GM19438 (cell line): ENCODE measurements at regions not wholly inside any gene's neighbourhood (a gene's known extent, or its start where the extent isn't known, plus 50 kb on each side); places are given as distances from the start of the nearest gene placed in this dataset.

Experiments used
- ATAC-seq: cut with Tn5 transposase; IDR thresholded peaks from one replicate; pipeline ENCODE4 v1.9.1; 2021; ENCODE audit warnings: low read depth; ENCODE audit not compliant: unreplicated experiment

- no peak for ATAC-seq
Measured at GRCh38 chr4:106687026-106687425, 318.4 kb upstream of the GIMD1 start.

- no peak for ATAC-seq
Measured at GRCh38 chr4:106681381-106681921, 312.9 kb upstream of the GIMD1 start.

GRCh38 chr4:106679063-106679462 lies 310.5 kb upstream of the GIMD1 start:
- no peak for ATAC-seq

GRCh38 chr4:106677213-106677612 lies 308.6 kb upstream of the GIMD1 start:
- ATAC-seq = no peak

GRCh38 chr4:106676173-106676921 lies 307.8 kb upstream of the GIMD1 start:
- no peak for ATAC-seq

GRCh38 chr4:106671716-106672115 lies 303.1 kb upstream of the GIMD1 start:
- no peak for ATAC-seq

- no peak for ATAC-seq
Measured at GRCh38 chr4:106670976-106671375, 302.4 kb upstream of the GIMD1 start.

GRCh38 chr4:106659371-106659770 lies 290.8 kb upstream of the GIMD1 start:
- no peak for ATAC-seq

GRCh38 chr4:106652095-106652494 lies 283.5 kb upstream of the GIMD1 start:
- ATAC-seq = no peak

- ATAC-seq = no peak
Measured at GRCh38 chr4:106650701-106651100, 282.1 kb upstream of the GIMD1 start.

- ATAC-seq = no peak
Measured at GRCh38 chr4:106647451-106647850, 278.9 kb upstream of the GIMD1 start.

GRCh38 chr4:106629268-106629625 lies 260.7 kb upstream of the GIMD1 start:
- ATAC-seq = no peak

GRCh38 chr4:106628586-106629267 lies 260.1 kb upstream of the GIMD1 start:
- no peak for ATAC-seq

- ATAC-seq = no peak
Measured at GRCh38 chr4:106627051-106627450, 258.5 kb upstream of the GIMD1 start.

GRCh38 chr4:106624671-106625070 lies 256.1 kb upstream of the GIMD1 start:
- no peak for ATAC-seq

GRCh38 chr4:106618956-106619355 lies 250.4 kb upstream of the GIMD1 start:
- ATAC-seq = no peak

- ATAC-seq = no peak
Measured at GRCh38 chr4:106615961-106616360, 247.4 kb upstream of the GIMD1 start.

GRCh38 chr4:106615410-106615945 lies 246.9 kb upstream of the GIMD1 start:
- ATAC-seq = no peak

GRCh38 chr4:106614441-106614840 lies 245.9 kb upstream of the GIMD1 start:
- ATAC-seq = no peak

- ATAC-seq = no peak
Measured at GRCh38 chr4:106609917-106610316, 241.3 kb upstream of the GIMD1 start.

- no peak for ATAC-seq
Measured at GRCh38 chr4:106607558-106607957, 239.0 kb upstream of the GIMD1 start.
